HEK293 (cell line): ENCODE measurements at regions not wholly inside any gene's neighbourhood (a gene's known extent, or its start where the extent isn't known, plus 50 kb on each side); places are given as distances from the start of the nearest gene placed in this dataset.

ENCODE experiments used
- KLF16 ChIP-seq: fragments of 450-650 bp; formaldehyde crosslinking; IDR thresholded peaks from 2 replicates; pipeline ENCODE4 v1.5.1; 2017; ENCODE audit warnings: missing biosample characterization, missing genetic modification characterization
- KLF9 ChIP-seq: fragments of 450-650 bp; formaldehyde crosslinking; IDR thresholded peaks from 2 replicates; pipeline ENCODE4 v1.5.1; 2016; ENCODE audit warnings: missing biosample characterization, missing genetic modification characterization, low read depth
- YY1 ChIP-seq: fragments of 450-650 bp; formaldehyde crosslinking; IDR thresholded peaks from 2 replicates; pipeline ENCODE4 v1.5.1; 2018; ENCODE audit warnings: missing biosample characterization, missing genetic modification characterization
- ZBTB7A ChIP-seq: fragments of 450-650 bp; formaldehyde crosslinking; IDR thresholded peaks from 2 replicates; pipeline ENCODE4 v1.5.1; 2016; ENCODE audit warnings: low read depth, missing biosample characterization, missing genetic modification characterization
- ZNF174 ChIP-seq: fragments of 450-650 bp; formaldehyde crosslinking; IDR thresholded peaks from 2 replicates; pipeline ENCODE4 v1.5.0; 2017; ENCODE audit warnings: missing biosample characterization, mild to moderate bottlenecking, missing genetic modification characterization
- ZNF274 ChIP-seq, 2 experiments: fragments of 200-500 bp in 1 of 2; fragments of 450-650 bp in 1 of 2; sonication (Bioruptor generic) in 1 of 2; formaldehyde crosslinking in 1 of 2; IDR thresholded peaks; 2 replicates each; pipeline versions ENCODE4 v1.5.1 to v1.6.1; 2014 to 2016; ENCODE audit warnings: borderline replicate concordance in 1 of 2, inconsistent platforms in 1 of 2, low read length in 1 of 2, missing biosample characterization in 1 of 2, missing genetic modification characterization in 1 of 2
- ZNF302 ChIP-seq: fragments of 450-650 bp; formaldehyde crosslinking; IDR thresholded peaks from 2 replicates; pipeline ENCODE4 v1.5.1; 2016; ENCODE audit warnings: missing biosample characterization, missing genetic modification characterization, low read depth
- ZNF350 ChIP-seq: fragments of 450-650 bp; formaldehyde crosslinking; IDR thresholded peaks from 2 replicates; pipeline ENCODE4 v1.5.0; 2017; ENCODE audit warnings: missing biosample characterization, mild to moderate bottlenecking, missing genetic modification characterization
- ZNF544 ChIP-seq: fragments of 450-650 bp; formaldehyde crosslinking; IDR thresholded peaks from 2 replicates; pipeline ENCODE4 v1.5.0; 2017; ENCODE audit warnings: missing biosample characterization, missing genetic modification characterization
- TF ChIP-seq, protein P1 (sequence below): fragments of 450-650 bp; formaldehyde crosslinking; IDR thresholded peaks from 2 replicates; pipeline ENCODE4 v1.5.1; 2016; ENCODE audit warnings: missing biosample characterization, missing genetic modification characterization
- TF ChIP-seq, protein P2 (sequence below): fragments of 450-650 bp; formaldehyde crosslinking; IDR thresholded peaks from 2 replicates; pipeline ENCODE4 v1.5.1; 2016; ENCODE audit warnings: missing biosample characterization, missing genetic modification characterization, low read depth
- TF ChIP-seq, protein P3 (sequence below): fragments of 450-650 bp; formaldehyde crosslinking; IDR thresholded peaks from 2 replicates; pipeline ENCODE4 v1.5.1; 2016; ENCODE audit warnings: missing biosample characterization, missing genetic modification characterization
- TF ChIP-seq, protein P4 (sequence below): fragments of 450-650 bp; formaldehyde crosslinking; IDR thresholded peaks from 2 replicates; pipeline ENCODE4 v1.5.0; 2017; ENCODE audit warnings: missing biosample characterization, missing genetic modification characterization, borderline replicate concordance

DNA sequence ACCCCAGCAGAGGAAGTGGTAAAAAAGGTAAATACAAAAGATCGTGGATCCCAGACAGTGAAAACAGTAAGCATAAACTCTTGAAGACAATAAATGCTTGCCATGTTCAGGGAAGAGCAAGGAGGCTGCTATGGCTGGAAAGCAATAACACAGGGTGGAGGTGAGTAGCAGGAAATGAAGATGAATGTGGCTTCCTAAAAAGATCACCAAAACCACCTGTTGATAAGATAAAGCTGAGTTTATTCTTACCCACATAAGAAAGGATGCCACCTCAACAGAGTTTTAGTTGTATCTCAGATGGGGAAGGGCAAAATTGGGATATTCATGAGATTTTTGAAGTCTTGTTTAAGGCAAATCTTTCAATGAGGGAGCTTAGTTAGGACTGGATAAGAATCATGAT is 273.3 kb downstream of the MSX2 start:
- TF ChIP-seq ZNF302 (tag by site-specific recombination), result no peak
- TF ChIP-seq YY1 (tag by site-specific recombination), result no peak
- TF ChIP-seq ZNF350, result no peak
- TF ChIP-seq, protein P1, sequence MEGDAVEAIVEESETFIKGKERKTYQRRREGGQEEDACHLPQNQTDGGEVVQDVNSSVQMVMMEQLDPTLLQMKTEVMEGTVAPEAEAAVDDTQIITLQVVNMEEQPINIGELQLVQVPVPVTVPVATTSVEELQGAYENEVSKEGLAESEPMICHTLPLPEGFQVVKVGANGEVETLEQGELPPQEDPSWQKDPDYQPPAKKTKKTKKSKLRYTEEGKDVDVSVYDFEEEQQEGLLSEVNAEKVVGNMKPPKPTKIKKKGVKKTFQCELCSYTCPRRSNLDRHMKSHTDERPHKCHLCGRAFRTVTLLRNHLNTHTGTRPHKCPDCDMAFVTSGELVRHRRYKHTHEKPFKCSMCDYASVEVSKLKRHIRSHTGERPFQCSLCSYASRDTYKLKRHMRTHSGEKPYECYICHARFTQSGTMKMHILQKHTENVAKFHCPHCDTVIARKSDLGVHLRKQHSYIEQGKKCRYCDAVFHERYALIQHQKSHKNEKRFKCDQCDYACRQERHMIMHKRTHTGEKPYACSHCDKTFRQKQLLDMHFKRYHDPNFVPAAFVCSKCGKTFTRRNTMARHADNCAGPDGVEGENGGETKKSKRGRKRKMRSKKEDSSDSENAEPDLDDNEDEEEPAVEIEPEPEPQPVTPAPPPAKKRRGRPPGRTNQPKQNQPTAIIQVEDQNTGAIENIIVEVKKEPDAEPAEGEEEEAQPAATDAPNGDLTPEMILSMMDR, result no peak
- TF ChIP-seq ZNF174 (tag by site-specific recombination), result no peak
- TF ChIP-seq ZNF544 (tag by site-specific recombination), result no peak
- TF ChIP-seq ZNF274 (IDR thresholded peaks at IDR 0.05; ENCODE audit: low read length), result no peak
- no peak for TF ChIP-seq ZNF274 (tag by site-specific recombination; IDR thresholded peaks at IDR 0.05; ENCODE audit: borderline replicate concordance)
- TF ChIP-seq KLF16 (tag by site-specific recombination), result no peak
- no peak for TF ChIP-seq KLF9 (tag by site-specific recombination)
- no peak for TF ChIP-seq ZBTB7A (tag by site-specific recombination)
- TF ChIP-seq, protein P2, sequence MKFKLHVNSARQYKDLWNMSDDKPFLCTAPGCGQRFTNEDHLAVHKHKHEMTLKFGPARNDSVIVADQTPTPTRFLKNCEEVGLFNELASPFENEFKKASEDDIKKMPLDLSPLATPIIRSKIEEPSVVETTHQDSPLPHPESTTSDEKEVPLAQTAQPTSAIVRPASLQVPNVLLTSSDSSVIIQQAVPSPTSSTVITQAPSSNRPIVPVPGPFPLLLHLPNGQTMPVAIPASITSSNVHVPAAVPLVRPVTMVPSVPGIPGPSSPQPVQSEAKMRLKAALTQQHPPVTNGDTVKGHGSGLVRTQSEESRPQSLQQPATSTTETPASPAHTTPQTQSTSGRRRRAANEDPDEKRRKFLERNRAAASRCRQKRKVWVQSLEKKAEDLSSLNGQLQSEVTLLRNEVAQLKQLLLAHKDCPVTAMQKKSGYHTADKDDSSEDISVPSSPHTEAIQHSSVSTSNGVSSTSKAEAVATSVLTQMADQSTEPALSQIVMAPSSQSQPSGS (tag by site-specific recombination), result no peak
- TF ChIP-seq, protein P3, sequence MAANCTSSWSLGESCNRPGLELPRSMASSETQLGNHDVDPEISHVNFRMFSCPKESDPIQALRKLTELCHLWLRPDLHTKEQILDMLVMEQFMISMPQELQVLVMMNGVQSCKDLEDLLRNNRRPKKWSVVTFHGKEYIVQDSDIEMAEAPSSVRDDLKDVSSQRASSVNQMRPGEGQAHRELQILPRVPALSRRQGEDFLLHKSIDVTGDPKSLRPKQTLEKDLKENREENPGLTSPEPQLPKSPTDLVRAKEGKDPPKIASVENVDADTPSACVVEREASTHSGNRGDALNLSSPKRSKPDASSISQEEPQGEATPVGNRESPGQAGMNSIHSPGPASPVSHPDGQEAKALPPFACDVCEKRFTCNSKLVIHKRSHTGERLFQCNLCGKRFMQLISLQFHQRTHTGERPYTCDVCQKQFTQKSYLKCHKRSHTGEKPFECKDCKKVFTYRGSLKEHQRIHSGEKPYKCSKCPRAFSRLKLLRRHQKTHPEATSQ, result no peak
- TF ChIP-seq, protein P4, sequence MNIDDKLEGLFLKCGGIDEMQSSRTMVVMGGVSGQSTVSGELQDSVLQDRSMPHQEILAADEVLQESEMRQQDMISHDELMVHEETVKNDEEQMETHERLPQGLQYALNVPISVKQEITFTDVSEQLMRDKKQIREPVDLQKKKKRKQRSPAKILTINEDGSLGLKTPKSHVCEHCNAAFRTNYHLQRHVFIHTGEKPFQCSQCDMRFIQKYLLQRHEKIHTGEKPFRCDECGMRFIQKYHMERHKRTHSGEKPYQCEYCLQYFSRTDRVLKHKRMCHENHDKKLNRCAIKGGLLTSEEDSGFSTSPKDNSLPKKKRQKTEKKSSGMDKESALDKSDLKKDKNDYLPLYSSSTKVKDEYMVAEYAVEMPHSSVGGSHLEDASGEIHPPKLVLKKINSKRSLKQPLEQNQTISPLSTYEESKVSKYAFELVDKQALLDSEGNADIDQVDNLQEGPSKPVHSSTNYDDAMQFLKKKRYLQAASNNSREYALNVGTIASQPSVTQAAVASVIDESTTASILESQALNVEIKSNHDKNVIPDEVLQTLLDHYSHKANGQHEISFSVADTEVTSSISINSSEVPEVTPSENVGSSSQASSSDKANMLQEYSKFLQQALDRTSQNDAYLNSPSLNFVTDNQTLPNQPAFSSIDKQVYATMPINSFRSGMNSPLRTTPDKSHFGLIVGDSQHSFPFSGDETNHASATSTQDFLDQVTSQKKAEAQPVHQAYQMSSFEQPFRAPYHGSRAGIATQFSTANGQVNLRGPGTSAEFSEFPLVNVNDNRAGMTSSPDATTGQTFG, result no peak
